C4-2B (cell line): ENCODE measurements at regions not wholly inside any gene's neighbourhood (a gene's known extent, or its start where the extent isn't known, plus 50 kb on each side); places are given as distances from the start of the nearest gene placed in this dataset.

Experiments
- ZFX ChIP-seq: fragments of 450-650 bp; IDR thresholded peaks from 2 replicates; pipeline ENCODE4 v1.6.1; 2017
- TF ChIP-seq, protein P1 (sequence below): fragments of 450-650 bp; conservative IDR thresholded peaks from 2 replicates; pipeline ENCODE4 v1.5.1; 2017; ENCODE audit warnings: mild to moderate bottlenecking

DNA sequence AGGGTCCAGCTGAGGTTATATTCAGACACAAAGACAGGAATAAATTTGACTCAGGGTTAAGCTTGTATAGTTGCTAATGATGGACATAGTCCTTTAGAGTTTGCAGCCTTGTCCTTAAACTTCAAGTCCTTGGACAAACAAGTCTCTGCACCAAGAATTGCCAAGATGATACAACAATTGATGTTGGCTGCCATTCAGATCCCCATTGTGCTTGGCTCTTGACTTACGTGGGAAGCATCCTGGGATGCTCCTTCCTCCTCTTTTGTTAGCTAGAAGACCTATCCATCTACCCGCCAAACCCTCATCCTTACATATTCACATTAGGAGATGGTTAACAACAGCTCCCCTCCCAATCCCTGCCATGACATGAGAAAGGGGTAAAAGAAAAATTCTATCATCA is 115.6 kb downstream of the RDH14 start:
- TF ChIP-seq, protein P1, sequence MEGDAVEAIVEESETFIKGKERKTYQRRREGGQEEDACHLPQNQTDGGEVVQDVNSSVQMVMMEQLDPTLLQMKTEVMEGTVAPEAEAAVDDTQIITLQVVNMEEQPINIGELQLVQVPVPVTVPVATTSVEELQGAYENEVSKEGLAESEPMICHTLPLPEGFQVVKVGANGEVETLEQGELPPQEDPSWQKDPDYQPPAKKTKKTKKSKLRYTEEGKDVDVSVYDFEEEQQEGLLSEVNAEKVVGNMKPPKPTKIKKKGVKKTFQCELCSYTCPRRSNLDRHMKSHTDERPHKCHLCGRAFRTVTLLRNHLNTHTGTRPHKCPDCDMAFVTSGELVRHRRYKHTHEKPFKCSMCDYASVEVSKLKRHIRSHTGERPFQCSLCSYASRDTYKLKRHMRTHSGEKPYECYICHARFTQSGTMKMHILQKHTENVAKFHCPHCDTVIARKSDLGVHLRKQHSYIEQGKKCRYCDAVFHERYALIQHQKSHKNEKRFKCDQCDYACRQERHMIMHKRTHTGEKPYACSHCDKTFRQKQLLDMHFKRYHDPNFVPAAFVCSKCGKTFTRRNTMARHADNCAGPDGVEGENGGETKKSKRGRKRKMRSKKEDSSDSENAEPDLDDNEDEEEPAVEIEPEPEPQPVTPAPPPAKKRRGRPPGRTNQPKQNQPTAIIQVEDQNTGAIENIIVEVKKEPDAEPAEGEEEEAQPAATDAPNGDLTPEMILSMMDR = no peak
- TF ChIP-seq ZFX = no peak
